Right lobe of liver (tissue), 4 donors: ENCODE measurements at regions not wholly inside any gene's neighbourhood (a gene's known extent, or its start where the extent isn't known, plus 50 kb on each side); places are given as distances from the start of the nearest gene placed in this dataset.

Source experiments
- CTCF ChIP-seq, 4 donors: fragments of 200-600 bp in 3 of 4; fragments of 450-650 bp in 1 of 4; IDR thresholded peaks; one replicate each; pipeline versions ENCODE4 v1.5.1 to v1.8.0; 2016 to 2022; ENCODE audit warnings: antibody characterized with exemption in 4 of 4, mild to moderate bottlenecking in 2 of 4
- POLR2A ChIP-seq: fragments of 450-650 bp; IDR thresholded peaks from one replicate; pipeline ENCODE4 v1.6.1; 2017; ENCODE audit warnings: antibody characterized with exemption, mild to moderate bottlenecking
- donor health status: DM: no; HTN: no; CAD: no.
- donor health status: DM: no; HTN: no; CAD: no.
- donor health status: DM: no; HTN: yes; CAD: no.

- TF ChIP-seq CTCF (IDR thresholded peaks at IDR 0.05) (no peak), POLR2A (no peak)
These were observed 176.0 kb downstream of the OLFM4 start for GRCh38 chr13:53204598-53204997.
